ENCODE measurements at regions not wholly inside any gene's neighbourhood (a gene's known extent, or its start where the extent isn't known, plus 50 kb on each side); places are given as distances from the start of the nearest gene placed in this dataset.

GRCh38 chr20:11190741-11191140, 516.9 kb upstream of the JAG1 start:
- TF ChIP-seq, protein P1, sequence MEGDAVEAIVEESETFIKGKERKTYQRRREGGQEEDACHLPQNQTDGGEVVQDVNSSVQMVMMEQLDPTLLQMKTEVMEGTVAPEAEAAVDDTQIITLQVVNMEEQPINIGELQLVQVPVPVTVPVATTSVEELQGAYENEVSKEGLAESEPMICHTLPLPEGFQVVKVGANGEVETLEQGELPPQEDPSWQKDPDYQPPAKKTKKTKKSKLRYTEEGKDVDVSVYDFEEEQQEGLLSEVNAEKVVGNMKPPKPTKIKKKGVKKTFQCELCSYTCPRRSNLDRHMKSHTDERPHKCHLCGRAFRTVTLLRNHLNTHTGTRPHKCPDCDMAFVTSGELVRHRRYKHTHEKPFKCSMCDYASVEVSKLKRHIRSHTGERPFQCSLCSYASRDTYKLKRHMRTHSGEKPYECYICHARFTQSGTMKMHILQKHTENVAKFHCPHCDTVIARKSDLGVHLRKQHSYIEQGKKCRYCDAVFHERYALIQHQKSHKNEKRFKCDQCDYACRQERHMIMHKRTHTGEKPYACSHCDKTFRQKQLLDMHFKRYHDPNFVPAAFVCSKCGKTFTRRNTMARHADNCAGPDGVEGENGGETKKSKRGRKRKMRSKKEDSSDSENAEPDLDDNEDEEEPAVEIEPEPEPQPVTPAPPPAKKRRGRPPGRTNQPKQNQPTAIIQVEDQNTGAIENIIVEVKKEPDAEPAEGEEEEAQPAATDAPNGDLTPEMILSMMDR (IDR thresholded peaks at IDR 0.05) = no peak
- TF ChIP-seq POLR2AphosphoS5 (IDR thresholded peaks at IDR 0.05; ENCODE audit: low read depth, low read length) (no peak), SIN3A (IDR thresholded peaks at IDR 0.05; ENCODE audit: borderline replicate concordance, insufficient read depth, low read depth, low read length) (no peak), TCF7L2 (IDR thresholded peaks at IDR 0.05; ENCODE audit: low read depth, low read length) (no peak)
- TF ChIP-seq, protein P2, sequence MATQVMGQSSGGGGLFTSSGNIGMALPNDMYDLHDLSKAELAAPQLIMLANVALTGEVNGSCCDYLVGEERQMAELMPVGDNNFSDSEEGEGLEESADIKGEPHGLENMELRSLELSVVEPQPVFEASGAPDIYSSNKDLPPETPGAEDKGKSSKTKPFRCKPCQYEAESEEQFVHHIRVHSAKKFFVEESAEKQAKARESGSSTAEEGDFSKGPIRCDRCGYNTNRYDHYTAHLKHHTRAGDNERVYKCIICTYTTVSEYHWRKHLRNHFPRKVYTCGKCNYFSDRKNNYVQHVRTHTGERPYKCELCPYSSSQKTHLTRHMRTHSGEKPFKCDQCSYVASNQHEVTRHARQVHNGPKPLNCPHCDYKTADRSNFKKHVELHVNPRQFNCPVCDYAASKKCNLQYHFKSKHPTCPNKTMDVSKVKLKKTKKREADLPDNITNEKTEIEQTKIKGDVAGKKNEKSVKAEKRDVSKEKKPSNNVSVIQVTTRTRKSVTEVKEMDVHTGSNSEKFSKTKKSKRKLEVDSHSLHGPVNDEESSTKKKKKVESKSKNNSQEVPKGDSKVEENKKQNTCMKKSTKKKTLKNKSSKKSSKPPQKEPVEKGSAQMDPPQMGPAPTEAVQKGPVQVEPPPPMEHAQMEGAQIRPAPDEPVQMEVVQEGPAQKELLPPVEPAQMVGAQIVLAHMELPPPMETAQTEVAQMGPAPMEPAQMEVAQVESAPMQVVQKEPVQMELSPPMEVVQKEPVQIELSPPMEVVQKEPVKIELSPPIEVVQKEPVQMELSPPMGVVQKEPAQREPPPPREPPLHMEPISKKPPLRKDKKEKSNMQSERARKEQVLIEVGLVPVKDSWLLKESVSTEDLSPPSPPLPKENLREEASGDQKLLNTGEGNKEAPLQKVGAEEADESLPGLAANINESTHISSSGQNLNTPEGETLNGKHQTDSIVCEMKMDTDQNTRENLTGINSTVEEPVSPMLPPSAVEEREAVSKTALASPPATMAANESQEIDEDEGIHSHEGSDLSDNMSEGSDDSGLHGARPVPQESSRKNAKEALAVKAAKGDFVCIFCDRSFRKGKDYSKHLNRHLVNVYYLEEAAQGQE (IDR thresholded peaks at IDR 0.05; ENCODE audit: insufficient read depth in 1 of 2, low read depth in 2 of 2, low read length in 1 of 2) = no peak

Measured in Panc1 (cell line).